Sigmoid colon (tissue), 6 donors: ENCODE measurements at regions not wholly inside any gene's neighbourhood (a gene's known extent, or its start where the extent isn't known, plus 50 kb on each side); places are given as distances from the start of the nearest gene placed in this dataset.

ENCODE experiments used
- DNase-seq: peaks from one replicate; pipeline ENCODE4 v3.0.0-alpha.2; 2019
- H3K27ac ChIP-seq, 4 donors: fragments of 200-600 bp; sonication (generic); one replicate each; pipeline ENCODE4 v1.5.1; 2016 to 2019; ENCODE audit warnings: mild to moderate bottlenecking in 1 of 4
- H3K27me3 ChIP-seq, 3 donors: fragments of 200-600 bp; sonication (generic); one replicate each; pipeline ENCODE4 v1.5.1; 2019; ENCODE audit warnings: mild to moderate bottlenecking in 1 of 3
- H3K36me3 ChIP-seq, 4 donors: fragments of 200-600 bp; sonication (generic); one replicate each; pipeline ENCODE4 v1.5.1; 2016 to 2019
- H3K4me1 ChIP-seq, 4 donors: fragments of 200-600 bp; sonication (generic); one replicate each; pipeline ENCODE4 v1.5.1; 2017 to 2019
- H3K4me3 ChIP-seq, 4 donors: fragments of 200-600 bp; sonication (generic); one replicate each; pipeline ENCODE4 v1.5.1; 2017 to 2019; ENCODE audit warnings: mild to moderate bottlenecking in 2 of 4, moderate library complexity in 1 of 4
- H3K9me3 ChIP-seq, 4 donors: fragments of 200-600 bp in 3 of 4; sonication (generic) in 3 of 4; one replicate each; pipeline versions ENCODE4 v1.5.1 to v1.6.1; 2013 to 2019
- CTCF ChIP-seq, 4 experiments: fragments of 450-650 bp in 3 of 4; fragments of 200-600 bp in 1 of 4; IDR thresholded peaks; one replicate each; pipeline ENCODE4 v1.5.1; 2016 to 2019; ENCODE audit warnings: antibody characterized with exemption in 4 of 4, mild to moderate bottlenecking in 3 of 4, moderate library complexity in 2 of 4
- EP300 ChIP-seq, 4 donors: sonication (generic); formaldehyde crosslinking; IDR thresholded peaks; one replicate each; pipeline ENCODE4 v1.6.1; 2017; ENCODE audit warnings: antibody characterized with exemption in 4 of 4
- POLR2A ChIP-seq, 2 donors: fragments of 450-650 bp; IDR thresholded peaks; one replicate each; pipeline ENCODE4 v1.6.1; 2016; ENCODE audit warnings: antibody characterized with exemption in 2 of 2, mild to moderate bottlenecking in 2 of 2, moderate library complexity in 2 of 2
- POLR2AphosphoS5 ChIP-seq, 4 donors: sonication (generic); formaldehyde crosslinking; IDR thresholded peaks; one replicate each; pipeline ENCODE4 v1.6.1; 2017; ENCODE audit warnings: antibody characterized with exemption in 4 of 4
- WGBS, 2 donors: extraction: QIAGEN DNeasy Blood & Tissue Kit; methylation state at CpG; one replicate each; pipeline ENCODE4 v1.1.7; 2013; 5-methylcytosine and 5-hydroxymethylcytosine counted together
- intact Hi-C: fragments of 100-400 bp; cut with DNase I; formaldehyde crosslinking; loops from one replicate; pipeline ENCODE4 v1.15.1; 2023
- donor health status: healthy with polysubstance abuse.
- donor health status: healthy.

- H3K4me3 ChIP-seq, result no peak overlapping the region
- intact Hi-C loops, result no loop called here
- DNase-seq, result no peak
- no peaks in the 10 kb centered on the region for H3K9me3 ChIP-seq
- WGBS, 2 donors, result 57 to 72% methylated on average over 4 of the region's 4 CpGs
- H3K4me1 ChIP-seq, result no peaks in the 10 kb centered on the region
- TF ChIP-seq POLR2A (IDR thresholded peaks at IDR 0.05) (no peak), EP300 (IDR thresholded peaks at IDR 0.05) (no peak), POLR2AphosphoS5 (IDR thresholded peaks at IDR 0.05) (no peak), CTCF (IDR thresholded peaks at IDR 0.05) (no peak)
- H3K27me3 ChIP-seq, result no peaks in the 10 kb centered on the region
- H3K36me3 ChIP-seq, result no peaks in the 10 kb centered on the region
- H3K27ac ChIP-seq, result no peak overlapping the region
Measured at GRCh38 chr5:133738271-133738670, 125.9 kb upstream of the FSTL4 start.

GRCh38 chr5:133736512-133736911, 124.2 kb upstream of the FSTL4 start:
- Histone ChIP-seq H3K4me1 (no peaks in the 10 kb centered on the region), H3K27ac (no peak overlapping the region), H3K36me3 (no peaks in the 10 kb centered on the region), H3K4me3 (no peak overlapping the region), H3K9me3 (no peaks in the 10 kb centered on the region), H3K27me3 (no peaks in the 10 kb centered on the region)
- TF ChIP-seq POLR2AphosphoS5 (IDR thresholded peaks at IDR 0.05), result no peak
- no peak for TF ChIP-seq EP300 (IDR thresholded peaks at IDR 0.05)
- no peak for TF ChIP-seq CTCF (IDR thresholded peaks at IDR 0.05)
- no peak for TF ChIP-seq POLR2A (IDR thresholded peaks at IDR 0.05)
- WGBS, 2 donors, result 75 to 82% methylated on average over 5 of the region's 5 CpGs
- intact Hi-C loops, result no loop called here
- DNase-seq, result no peak

- WGBS, 2 donors, result 74 to 75% methylated on average over 9 of the region's 9 CpGs
- Histone ChIP-seq H3K27me3 (no peaks in the 10 kb centered on the region), H3K9me3 (no peaks in the 10 kb centered on the region), H3K4me1 (no peaks in the 10 kb centered on the region), H3K36me3 (no peaks in the 10 kb centered on the region), H3K4me3 (no peak overlapping the region), H3K27ac (no peak overlapping the region)
- TF ChIP-seq POLR2A (IDR thresholded peaks at IDR 0.05), result no peak
- no peak for TF ChIP-seq POLR2AphosphoS5 (IDR thresholded peaks at IDR 0.05)
- TF ChIP-seq EP300 (IDR thresholded peaks at IDR 0.05), result no peak
- no peak for TF ChIP-seq CTCF (IDR thresholded peaks at IDR 0.05)
- no peak for DNase-seq
- intact Hi-C loops, result no loop called here
Measured at GRCh38 chr5:133735346-133735745, 123.0 kb upstream of the FSTL4 start.

GRCh38 chr5:133734916-133735315, 122.6 kb upstream of the FSTL4 start:
- Histone ChIP-seq H3K27ac (no peak overlapping the region), H3K36me3 (no peaks in the 10 kb centered on the region), H3K4me3 (no peak overlapping the region), H3K9me3 (no peaks in the 10 kb centered on the region), H3K27me3 (no peaks in the 10 kb centered on the region), H3K4me1 (no peaks in the 10 kb centered on the region)
- intact Hi-C loops, result no loop called here
- DNase-seq, result peak; percentile 32
- TF ChIP-seq POLR2A (IDR thresholded peaks at IDR 0.05) (no peak), CTCF (IDR thresholded peaks at IDR 0.05) (no peak), POLR2AphosphoS5 (IDR thresholded peaks at IDR 0.05) (no peak), EP300 (IDR thresholded peaks at IDR 0.05) (no peak)
- WGBS, 2 donors, result 74 to 80% methylated on average over 8 of the region's 8 CpGs

- no peak overlapping the region for H3K4me3 ChIP-seq
- H3K27ac ChIP-seq, result no peak overlapping the region
- H3K27me3 ChIP-seq, result no peaks in the 10 kb centered on the region
- H3K9me3 ChIP-seq, result no peaks in the 10 kb centered on the region
- H3K4me1 ChIP-seq, result no peaks in the 10 kb centered on the region
- intact Hi-C loops, result no loop called here
- no peak for TF ChIP-seq CTCF (IDR thresholded peaks at IDR 0.05)
- no peak for TF ChIP-seq EP300 (IDR thresholded peaks at IDR 0.05)
- no peak for TF ChIP-seq POLR2AphosphoS5 (IDR thresholded peaks at IDR 0.05)
- TF ChIP-seq POLR2A (IDR thresholded peaks at IDR 0.05), result no peak
- H3K36me3 ChIP-seq, result no peaks in the 10 kb centered on the region
- peak; percentile 26 for DNase-seq
- WGBS, 2 donors, result 92 to 94% methylated on average over 10 of the region's 10 CpGs
Measured at GRCh38 chr5:133732536-133732935, 120.2 kb upstream of the FSTL4 start.
